ENCODE measurements at regions not wholly inside any gene's neighbourhood (a gene's known extent, or its start where the extent isn't known, plus 50 kb on each side); places are given as distances from the start of the nearest gene placed in this dataset.
A peak's percentile ranks its signal among the peaks of the same experiment; 100 is the strongest.

DNA sequence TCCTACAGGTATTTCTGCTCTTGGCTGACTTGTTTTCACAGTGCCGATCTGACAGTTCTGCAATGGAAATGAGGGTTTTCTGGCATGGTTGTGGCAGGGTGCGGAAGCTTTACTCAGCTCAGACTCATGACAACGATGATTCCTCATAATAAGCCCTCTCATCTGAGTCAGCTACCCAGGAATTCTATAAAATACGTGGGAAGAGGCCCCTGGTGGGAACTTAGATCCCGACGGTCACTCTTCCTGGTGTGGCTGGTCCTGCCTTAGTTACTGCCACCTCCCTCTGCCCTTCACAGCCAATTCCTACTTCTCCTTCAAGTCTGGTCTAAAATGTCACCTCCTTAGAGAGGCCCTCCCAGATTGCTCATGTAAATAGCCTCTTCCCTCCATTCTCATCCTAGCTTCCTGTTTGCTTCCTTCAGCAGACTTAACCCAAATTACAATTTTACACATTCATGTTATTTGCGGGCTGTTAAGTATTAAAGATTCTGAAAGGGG lies 104.2 kb upstream of the MAP1LC3B2 start:
- peak overlapping the region; percentile 77 to 89 for H3K27ac ChIP-seq
- no peak for DNase-seq
- no peaks in the 10 kb centered on the region for H3K9me3 ChIP-seq
- H3K4me1 ChIP-seq, result peaks cover 0 to 26% (median 23%) of the 10 kb centered on the region in 4 donors
- intact Hi-C loops (cut with DNase I; ENCODE audit: low total_unique reads), result loop anchor here (5.0 kb wide), 1 partner anchor 72 kb away; no protein-coding TSS in a partner anchor
- TF ChIP-seq, protein P1, sequence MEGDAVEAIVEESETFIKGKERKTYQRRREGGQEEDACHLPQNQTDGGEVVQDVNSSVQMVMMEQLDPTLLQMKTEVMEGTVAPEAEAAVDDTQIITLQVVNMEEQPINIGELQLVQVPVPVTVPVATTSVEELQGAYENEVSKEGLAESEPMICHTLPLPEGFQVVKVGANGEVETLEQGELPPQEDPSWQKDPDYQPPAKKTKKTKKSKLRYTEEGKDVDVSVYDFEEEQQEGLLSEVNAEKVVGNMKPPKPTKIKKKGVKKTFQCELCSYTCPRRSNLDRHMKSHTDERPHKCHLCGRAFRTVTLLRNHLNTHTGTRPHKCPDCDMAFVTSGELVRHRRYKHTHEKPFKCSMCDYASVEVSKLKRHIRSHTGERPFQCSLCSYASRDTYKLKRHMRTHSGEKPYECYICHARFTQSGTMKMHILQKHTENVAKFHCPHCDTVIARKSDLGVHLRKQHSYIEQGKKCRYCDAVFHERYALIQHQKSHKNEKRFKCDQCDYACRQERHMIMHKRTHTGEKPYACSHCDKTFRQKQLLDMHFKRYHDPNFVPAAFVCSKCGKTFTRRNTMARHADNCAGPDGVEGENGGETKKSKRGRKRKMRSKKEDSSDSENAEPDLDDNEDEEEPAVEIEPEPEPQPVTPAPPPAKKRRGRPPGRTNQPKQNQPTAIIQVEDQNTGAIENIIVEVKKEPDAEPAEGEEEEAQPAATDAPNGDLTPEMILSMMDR (IDR thresholded peaks at IDR 0.05), result no peak
- H3K4me3 ChIP-seq, result no peak overlapping the region
- no peaks in the 10 kb centered on the region for H3K27me3 ChIP-seq
- no peaks in the 10 kb centered on the region for H3K36me3 ChIP-seq

DNA sequence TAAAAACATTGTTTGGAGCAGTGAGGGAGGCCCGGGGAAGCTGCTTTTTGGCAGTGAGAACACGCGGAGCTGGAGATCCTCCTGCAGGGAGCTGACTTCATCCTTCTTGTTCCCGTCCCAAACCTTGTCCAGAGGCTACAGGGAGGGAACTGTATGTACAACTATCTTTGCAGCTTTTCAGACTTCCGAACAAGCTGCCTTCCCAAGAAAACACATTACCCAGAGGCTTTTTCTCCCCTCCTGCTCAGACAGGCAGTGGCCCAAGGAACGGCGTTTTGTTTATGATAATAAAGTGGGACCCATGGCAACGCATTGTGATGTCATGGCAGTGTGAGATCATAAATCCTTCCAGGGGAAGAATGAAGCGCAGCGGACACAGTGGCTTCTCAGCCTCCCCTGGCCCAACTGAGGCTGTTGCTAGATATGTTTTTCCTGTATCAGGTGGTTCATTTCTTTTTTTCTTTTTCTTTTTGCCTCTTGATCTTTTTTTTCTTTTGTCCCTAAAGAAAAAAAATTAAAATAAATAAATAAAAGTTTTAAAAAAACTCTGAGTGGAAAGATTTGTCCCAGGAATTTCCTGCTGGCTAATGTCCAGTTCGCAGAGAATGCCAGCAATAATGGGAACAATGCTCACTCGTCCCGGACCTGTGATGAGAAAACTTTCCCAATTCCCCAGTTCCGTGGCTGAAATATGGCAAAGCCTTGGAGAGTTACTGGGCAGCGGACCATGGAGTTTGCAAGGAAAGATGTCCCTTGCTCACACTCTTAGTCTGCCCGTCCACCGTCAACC lies 103.4 kb upstream of the MAP1LC3B2 start:
- peak overlapping the region; percentile 5 to 31 for H3K4me3 ChIP-seq
- no peaks in the 10 kb centered on the region for H3K9me3 ChIP-seq
- H3K4me1 ChIP-seq, result peaks cover 0 to 26% (median 23%) of the 10 kb centered on the region in 4 donors
- no peaks in the 10 kb centered on the region for H3K27me3 ChIP-seq
- H3K36me3 ChIP-seq, result no peaks in the 10 kb centered on the region
- intact Hi-C loops (cut with DNase I; ENCODE audit: low total_unique reads), result loop anchor here (5.0 kb wide), 1 partner anchor 72 kb away; no protein-coding TSS in a partner anchor
- TF ChIP-seq, protein P1 (IDR thresholded peaks at IDR 0.05), result no peak
- H3K27ac ChIP-seq, result peak overlapping the region; percentile 77 to 89
- DNase-seq, result peak; percentile 91 to 92

DNA sequence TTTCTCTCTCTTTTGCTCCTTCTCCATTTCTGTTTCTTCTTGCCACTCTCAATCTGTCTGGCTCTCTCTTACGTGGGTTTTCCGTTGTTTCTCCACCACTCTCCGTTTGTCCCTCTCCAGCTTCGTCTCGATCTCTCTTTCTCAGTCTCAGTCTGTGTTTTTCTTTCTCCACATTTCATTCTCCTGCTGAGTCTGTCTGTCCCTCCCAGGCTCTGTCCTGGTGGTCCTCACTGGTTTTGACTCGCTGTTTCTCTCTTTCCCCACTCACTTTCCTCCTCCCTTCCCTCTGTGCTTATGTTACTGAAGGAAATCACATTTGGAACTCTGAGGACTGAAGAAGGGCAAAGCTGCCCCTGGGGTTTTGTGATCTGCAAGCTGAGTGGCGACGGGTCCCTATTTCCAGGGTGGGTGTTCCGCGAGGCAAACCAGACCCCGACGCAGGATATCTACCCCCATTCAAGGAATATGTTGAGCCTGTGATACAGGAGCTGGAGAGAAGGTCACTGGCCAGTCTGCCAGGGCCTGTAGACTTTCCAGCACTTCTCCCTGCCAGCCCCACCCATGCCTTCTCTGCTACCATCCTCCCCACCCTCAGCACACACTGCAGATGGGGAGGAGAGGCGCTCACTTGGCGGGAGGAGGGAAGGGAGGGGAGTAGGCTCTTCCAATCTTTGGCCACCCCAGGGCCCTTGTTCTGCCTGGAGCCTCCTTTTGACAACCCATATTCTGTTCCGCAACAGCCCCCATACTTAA lies 102.7 kb upstream of the MAP1LC3B2 start:
- Histone ChIP-seq H3K4me1 (peaks cover 0 to 26% (median 23%) of the 10 kb centered on the region in 4 donors), H3K9me3 (no peaks in the 10 kb centered on the region), H3K36me3 (no peaks in the 10 kb centered on the region), H3K27me3 (no peaks in the 10 kb centered on the region), H3K27ac (peak overlapping the region; percentile 77 to 89), H3K4me3 (peak overlapping the region; percentile 5 to 31)
- TF ChIP-seq, protein P1 (IDR thresholded peaks at IDR 0.05), result no peak
- intact Hi-C loops (cut with DNase I; ENCODE audit: low total_unique reads), result loop anchor here (5.0 kb wide), 1 partner anchor 71 kb away; no protein-coding TSS in a partner anchor
- DNase-seq, result peak in 1 of 2 donors; percentile 73

DNA sequence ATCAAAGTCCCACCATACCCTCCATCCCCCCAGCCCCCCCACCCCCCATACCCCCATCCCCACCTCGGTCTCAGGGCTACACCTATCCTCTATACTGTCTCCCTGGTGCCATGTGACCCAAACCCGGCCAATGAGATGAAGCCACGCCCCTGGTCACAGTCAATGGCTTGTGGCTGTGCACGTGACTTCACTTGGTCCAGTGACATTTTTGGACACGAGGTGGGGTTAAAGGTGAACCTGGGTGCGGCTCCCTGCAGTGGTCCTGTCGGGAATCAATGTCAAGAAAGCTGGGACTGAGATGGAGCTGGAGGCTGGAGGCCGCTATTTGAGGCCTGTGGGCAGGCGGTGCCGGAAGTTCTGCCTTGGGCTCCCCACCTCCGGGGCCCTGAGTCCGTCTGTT lies 100.7 kb upstream of the MAP1LC3B2 start:
- intact Hi-C loops (cut with DNase I; ENCODE audit: low total_unique reads), result loop anchor here (5.0 kb wide), 1 partner anchor 69 kb away; no protein-coding TSS in a partner anchor

More for the DNA sequence above, 100.7 kb upstream of the MAP1LC3B2 start:
- no peak overlapping the region for H3K27ac ChIP-seq
- H3K27me3 ChIP-seq, result no peaks in the 10 kb centered on the region
- no peaks in the 10 kb centered on the region for H3K36me3 ChIP-seq
- no peaks in the 10 kb centered on the region for H3K9me3 ChIP-seq
- DNase-seq, result no peak
- H3K4me3 ChIP-seq, result no peak overlapping the region
- peaks cover 0 to 26% (median 23%) of the 10 kb centered on the region in 4 donors for H3K4me1 ChIP-seq
- TF ChIP-seq, protein P1 (IDR thresholded peaks at IDR 0.05), result no peak
